ENCODE measurements at regions not wholly inside any gene's neighbourhood (a gene's known extent, or its start where the extent isn't known, plus 50 kb on each side); places are given as distances from the start of the nearest gene placed in this dataset.

DNA sequence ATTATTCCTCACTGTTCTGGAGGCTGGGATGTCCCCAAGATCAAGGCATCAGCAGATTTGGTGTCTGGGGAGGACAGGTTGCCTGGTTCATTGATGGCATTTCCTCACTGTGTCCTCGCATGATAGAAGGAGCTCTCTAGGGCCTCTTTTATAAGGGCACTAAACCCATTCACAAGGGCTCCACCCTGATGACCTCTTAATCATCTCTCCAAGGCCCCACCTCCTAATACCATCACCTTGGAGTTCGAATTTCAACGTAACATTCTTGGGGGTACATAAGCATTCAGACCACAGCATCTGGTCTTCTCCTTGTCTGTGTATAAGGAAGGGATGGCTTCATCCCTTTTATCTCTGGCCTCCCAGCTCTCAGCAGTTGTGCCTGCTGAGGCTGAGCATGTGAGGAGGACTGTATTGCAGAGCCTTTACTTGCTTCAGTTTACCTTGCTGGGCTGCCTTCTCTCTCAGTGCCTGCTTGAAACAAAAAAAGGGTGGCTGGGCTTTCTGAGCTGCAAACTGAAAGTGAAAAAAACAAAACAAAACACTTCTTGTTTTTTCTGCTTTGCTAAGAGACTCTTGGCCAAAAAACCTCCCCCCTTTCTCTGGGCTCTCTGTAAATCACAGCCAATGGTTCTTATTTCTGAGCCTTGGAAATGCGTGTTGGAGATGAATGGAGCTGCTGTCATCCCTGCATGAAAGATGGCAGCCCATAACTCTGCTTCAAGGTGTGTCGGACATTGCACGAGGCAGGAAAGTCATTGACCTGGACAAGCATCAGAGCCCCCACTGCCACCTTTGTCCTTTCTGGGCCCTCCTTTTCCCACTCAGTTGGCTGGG is 75.8 kb downstream of the RHOU start:
- DNase-seq (ENCODE audit: low spot score) (no peak), ATAC-seq (no peak)
- Mint-ChIP-seq H3K4me1 (ENCODE audit: low read depth in 2 of 2) (peaks cover 3 to 15% of the 10 kb centered on the region in 2 donors), H3K36me3 (no peaks in the 10 kb centered on the region), H3K27ac (no peak overlapping the region), H3K4me3 (no peak overlapping the region), H3K27me3 (peaks cover 0 to 2% of the 10 kb centered on the region in 2 donors), H3K9me3 (no peaks in the 10 kb centered on the region)

DNA sequence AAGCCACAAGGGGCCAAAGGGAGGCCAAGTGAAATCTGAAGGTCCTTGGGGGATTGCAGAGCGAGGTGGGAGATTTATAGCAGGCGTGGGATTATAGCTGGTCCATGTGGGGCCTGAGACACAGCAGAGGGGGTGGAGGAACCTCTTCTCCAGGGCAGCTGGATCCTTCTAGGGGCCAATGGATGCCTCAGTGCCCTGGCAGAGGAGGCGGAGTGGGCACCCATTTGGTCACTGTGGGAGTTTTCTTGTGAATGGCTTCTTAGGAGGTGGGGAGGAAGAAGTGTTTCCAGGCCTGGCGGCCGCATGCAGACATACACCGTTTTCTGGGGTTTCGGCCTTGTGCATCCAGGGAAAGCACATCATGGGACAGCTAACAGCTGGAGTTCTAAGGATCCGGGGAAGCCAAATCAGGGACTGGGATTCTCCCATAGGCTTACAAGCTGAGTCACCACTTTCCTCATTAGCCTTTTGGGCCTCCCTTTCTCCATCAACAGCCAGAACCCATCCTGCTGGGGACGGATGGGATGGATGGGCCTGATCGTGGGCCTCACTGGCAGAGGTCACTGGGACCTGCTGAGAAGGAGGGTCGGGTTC is 76.5 kb downstream of the RHOU start:
- Mint-ChIP-seq H3K27ac (no peak overlapping the region), H3K36me3 (no peaks in the 10 kb centered on the region), H3K4me1 (ENCODE audit: low read depth in 2 of 2) (peaks cover 3 to 15% of the 10 kb centered on the region in 2 donors), H3K9me3 (no peaks in the 10 kb centered on the region), H3K4me3 (no peak overlapping the region), H3K27me3 (peaks cover 0 to 6% of the 10 kb centered on the region in 2 donors)
- DNase-seq (ENCODE audit: low spot score) (no peak), ATAC-seq (no peak)

- no peak overlapping the region for H3K27ac Mint-ChIP-seq
- H3K4me3 Mint-ChIP-seq = no peak overlapping the region
- ATAC-seq (no peak), DNase-seq (ENCODE audit: low spot score) (no peak)
- H3K27me3 Mint-ChIP-seq = peaks cover 0 to 9% of the 10 kb centered on the region in 2 donors
- H3K4me1 Mint-ChIP-seq (ENCODE audit: low read depth in 2 of 2) = peaks cover 3 to 15% of the 10 kb centered on the region in 2 donors
- no peaks in the 10 kb centered on the region for H3K36me3 Mint-ChIP-seq
- no peaks in the 10 kb centered on the region for H3K9me3 Mint-ChIP-seq
Measured at GRCh38 chr1:228812961-228813360, 77.7 kb downstream of the RHOU start.

DNA sequence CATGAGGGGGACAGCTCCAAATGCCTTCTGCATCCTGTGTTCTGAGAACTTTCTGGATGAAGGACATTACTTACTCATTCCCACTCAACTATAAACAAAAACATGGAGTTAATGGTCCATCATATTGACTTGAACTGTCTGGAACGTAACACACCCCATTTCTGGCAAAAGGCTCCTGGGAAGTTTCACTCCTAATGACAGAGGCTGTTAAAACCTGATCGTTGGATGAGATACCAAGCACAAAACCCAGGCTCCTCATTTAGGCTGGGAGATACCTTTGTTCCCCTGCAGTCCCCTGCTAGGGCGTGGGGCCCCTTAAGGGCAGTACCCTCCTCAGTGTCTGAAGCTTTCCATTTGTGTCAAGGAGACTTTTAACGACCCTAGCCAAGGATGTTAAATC is 78.9 kb downstream of the RHOU start:
- H3K4me1 Mint-ChIP-seq (ENCODE audit: low read depth in 2 of 2) = peaks cover 3 to 15% of the 10 kb centered on the region in 2 donors
- no peak overlapping the region for H3K27ac Mint-ChIP-seq
- ATAC-seq = no peak
- H3K27me3 Mint-ChIP-seq = peaks cover 0 to 9% of the 10 kb centered on the region in 2 donors
- H3K36me3 Mint-ChIP-seq = no peaks in the 10 kb centered on the region
- no peak for DNase-seq (ENCODE audit: low spot score)
- H3K4me3 Mint-ChIP-seq = no peak overlapping the region
- H3K9me3 Mint-ChIP-seq = no peaks in the 10 kb centered on the region

DNA sequence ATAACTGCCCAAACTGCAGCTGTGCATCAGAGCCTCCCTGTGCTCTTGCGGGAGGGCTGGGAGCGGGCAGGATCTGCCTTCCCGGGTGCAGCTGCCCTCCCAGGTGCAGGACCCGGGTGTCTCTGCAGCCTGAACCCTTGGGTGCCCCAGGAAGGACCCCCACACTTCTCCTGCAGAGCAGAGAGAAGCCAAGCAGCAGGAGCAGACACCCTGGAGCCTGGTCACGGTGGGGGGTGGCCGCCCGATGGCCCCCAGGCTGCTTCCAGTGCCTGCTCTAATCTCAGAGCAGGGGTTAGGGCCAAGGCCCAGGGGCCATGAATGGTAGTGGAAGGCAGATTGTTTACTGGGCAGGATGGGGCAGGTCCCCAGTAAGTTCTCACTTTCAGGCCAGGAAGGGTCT is 83.0 kb downstream of the RHOU start:
- Mint-ChIP-seq H3K9me3 (no peaks in the 10 kb centered on the region), H3K4me1 (ENCODE audit: low read depth in 2 of 2) (no peaks in the 10 kb centered on the region), H3K4me3 (no peak overlapping the region), H3K36me3 (no peaks in the 10 kb centered on the region), H3K27me3 (peaks cover 0 to 16% of the 10 kb centered on the region in 2 donors), H3K27ac (no peak overlapping the region)
- no peak for DNase-seq (ENCODE audit: low spot score)
- ATAC-seq = no peak

DNA sequence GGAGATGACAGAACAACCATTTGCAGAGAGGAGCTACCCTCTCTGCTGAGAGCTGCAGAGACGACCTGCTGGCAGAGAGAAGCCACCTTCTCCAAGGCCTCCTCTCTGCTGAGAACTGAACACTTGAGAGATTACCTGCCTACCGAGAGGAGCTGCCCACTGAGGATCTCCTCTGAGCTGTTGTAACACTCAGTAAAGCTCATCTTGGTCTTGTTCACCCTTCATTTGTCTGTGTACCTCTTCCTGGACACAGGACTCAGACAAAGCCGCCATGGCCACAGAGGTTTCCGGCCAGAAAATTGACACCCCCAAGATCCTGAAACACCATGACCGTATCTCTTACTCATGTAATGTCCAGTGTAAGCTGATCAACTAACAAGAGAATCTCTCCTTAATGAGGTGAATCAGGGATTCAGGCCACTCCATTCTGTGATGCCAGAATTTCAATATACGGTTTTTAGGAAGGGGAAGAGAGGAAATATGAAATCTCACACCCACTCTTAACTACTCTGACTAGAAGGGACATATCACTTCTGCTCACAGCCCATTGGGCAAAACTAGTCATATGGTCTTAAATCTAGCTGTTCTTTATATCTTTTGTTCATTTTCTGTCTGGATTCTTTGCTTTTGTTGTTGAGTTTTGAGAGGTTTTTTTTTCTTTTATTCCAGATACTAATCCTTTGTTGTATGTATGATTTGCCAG is 83.8 kb downstream of the RHOU start:
- Mint-ChIP-seq H3K9me3 (no peaks in the 10 kb centered on the region), H3K4me3 (no peak overlapping the region), H3K27ac (no peak overlapping the region), H3K36me3 (no peaks in the 10 kb centered on the region), H3K27me3 (peaks cover 0 to 16% of the 10 kb centered on the region in 2 donors), H3K4me1 (ENCODE audit: low read depth in 2 of 2) (no peaks in the 10 kb centered on the region)
- DNase-seq (ENCODE audit: low spot score) (no peak), ATAC-seq (no peak)

GRCh38 chr1:228821252-228821651 is 86.0 kb downstream of the RHOU start:
- Mint-ChIP-seq H3K4me3 (no peak overlapping the region), H3K27me3 (peaks cover 8 to 22% of the 10 kb centered on the region in 2 donors), H3K27ac (no peak overlapping the region), H3K4me1 (ENCODE audit: low read depth in 2 of 2) (peaks cover 4 to 9% of the 10 kb centered on the region in 2 donors), H3K9me3 (no peaks in the 10 kb centered on the region), H3K36me3 (no peaks in the 10 kb centered on the region)
- ATAC-seq (no peak), DNase-seq (ENCODE audit: low spot score) (no peak)

DNA sequence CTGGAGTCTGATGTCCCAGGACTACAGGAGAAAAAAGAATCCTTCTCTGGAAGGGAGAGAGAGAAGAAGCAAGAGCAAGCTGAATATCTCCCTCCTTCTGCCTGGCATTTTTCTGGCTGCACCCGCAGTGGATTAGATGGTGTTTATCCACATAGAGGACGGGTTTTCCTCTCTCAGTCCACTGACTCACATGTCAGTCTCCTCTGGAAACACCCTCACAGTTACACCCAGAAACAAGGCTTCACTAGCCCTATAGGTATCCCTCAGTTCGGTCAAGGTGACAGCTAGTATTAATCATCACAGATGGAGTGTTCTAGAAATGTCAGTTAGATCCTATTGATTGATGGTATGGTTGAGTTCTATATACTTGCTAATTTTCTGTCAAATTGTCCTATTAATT is 87.9 kb downstream of the RHOU start:
- H3K36me3 Mint-ChIP-seq = no peaks in the 10 kb centered on the region
- peaks cover 8 to 21% of the 10 kb centered on the region in 2 donors for H3K27me3 Mint-ChIP-seq
- H3K9me3 Mint-ChIP-seq = no peaks in the 10 kb centered on the region
- peaks cover 9 to 14% of the 10 kb centered on the region in 2 donors for H3K4me1 Mint-ChIP-seq (ENCODE audit: low read depth in 2 of 2)
- no peak for DNase-seq (ENCODE audit: low spot score)
- no peak for ATAC-seq
- no peak overlapping the region for H3K4me3 Mint-ChIP-seq
- H3K27ac Mint-ChIP-seq = no peak overlapping the region

DNA sequence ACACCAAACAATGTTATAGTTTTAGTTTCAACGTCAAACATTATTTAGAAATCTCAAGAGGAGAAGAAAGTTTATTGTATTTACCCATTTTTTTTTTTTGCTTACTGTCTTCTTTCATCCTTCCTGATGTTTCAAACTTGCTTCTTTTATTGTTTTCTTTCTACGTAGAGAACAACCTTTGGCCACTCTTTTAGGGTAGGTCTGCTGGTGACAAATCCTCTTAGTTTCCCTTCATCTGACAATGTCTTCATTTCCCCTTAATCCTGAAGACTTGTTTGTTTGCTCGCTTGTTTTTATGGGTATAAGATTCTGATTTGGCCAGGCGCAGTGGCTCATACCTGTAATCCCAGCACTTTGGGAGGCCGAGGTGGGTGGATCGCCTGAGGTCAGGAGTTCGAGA is 89.1 kb downstream of the RHOU start:
- Mint-ChIP-seq H3K36me3 (no peaks in the 10 kb centered on the region), H3K4me1 (ENCODE audit: low read depth in 2 of 2) (peaks cover 9 to 14% of the 10 kb centered on the region in 2 donors), H3K9me3 (no peaks in the 10 kb centered on the region), H3K27me3 (peaks cover 8 to 21% of the 10 kb centered on the region in 2 donors), H3K27ac (no peak overlapping the region), H3K4me3 (no peak overlapping the region)
- no peak for DNase-seq (ENCODE audit: low spot score)
- no peak for ATAC-seq

DNA sequence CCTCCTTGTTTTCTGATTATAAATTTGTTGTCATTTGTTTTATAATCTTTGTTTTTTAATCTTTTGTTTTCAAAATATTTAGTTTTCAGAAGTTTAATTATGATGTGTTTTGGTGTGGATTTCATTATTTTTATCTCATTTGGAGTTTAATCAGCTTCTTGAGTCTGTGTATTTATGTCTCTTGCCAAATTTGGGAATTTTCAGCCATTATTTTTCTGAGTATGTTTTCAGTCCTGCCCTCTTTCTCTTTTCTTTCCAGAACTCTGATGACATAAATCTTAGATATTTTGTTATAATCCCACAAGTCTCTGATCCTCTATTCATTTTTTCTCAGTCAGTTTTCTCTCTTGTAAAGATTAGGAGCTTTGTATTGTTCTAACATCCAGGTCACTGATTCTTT is 89.8 kb downstream of the RHOU start:
- no peaks in the 10 kb centered on the region for H3K9me3 Mint-ChIP-seq
- H3K4me3 Mint-ChIP-seq = no peak overlapping the region
- H3K36me3 Mint-ChIP-seq = no peaks in the 10 kb centered on the region
- H3K4me1 Mint-ChIP-seq (ENCODE audit: low read depth in 2 of 2) = peaks cover 9 to 17% of the 10 kb centered on the region in 2 donors
- DNase-seq (ENCODE audit: low spot score) (no peak), ATAC-seq (no peak)
- peaks cover 8 to 21% of the 10 kb centered on the region in 2 donors for H3K27me3 Mint-ChIP-seq
- no peak overlapping the region for H3K27ac Mint-ChIP-seq

DNA sequence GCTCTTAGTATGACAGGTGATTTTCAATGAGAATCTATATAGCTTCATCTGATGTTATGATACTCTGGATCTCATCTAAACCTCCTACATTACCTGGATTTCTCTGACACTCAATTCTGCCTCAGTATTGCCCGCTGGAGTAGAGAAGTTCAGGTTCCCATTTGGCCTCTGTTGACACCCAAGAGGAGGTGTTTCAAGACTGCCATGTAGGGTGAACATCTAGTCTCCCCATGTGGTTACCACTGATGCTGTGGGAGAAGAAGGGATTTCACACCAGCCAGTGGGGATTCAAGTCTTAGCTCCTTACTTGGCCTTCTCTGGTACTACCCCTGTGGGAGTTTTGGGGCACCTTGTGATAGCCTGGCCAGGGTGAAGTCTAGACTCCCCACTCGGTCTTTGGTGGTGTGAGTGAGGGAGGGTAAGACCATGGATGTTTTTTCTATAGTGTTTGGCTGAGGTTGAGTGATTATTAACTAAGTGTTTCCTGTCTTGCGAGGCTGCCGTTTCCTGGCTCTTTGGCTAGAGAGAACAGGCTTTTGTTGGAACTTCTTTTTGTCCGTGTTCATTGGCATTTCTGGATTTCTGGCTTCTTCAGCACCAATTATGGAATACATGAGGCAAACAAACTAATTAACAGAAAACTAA is 90.7 kb downstream of the RHOU start:
- no peaks in the 10 kb centered on the region for H3K9me3 Mint-ChIP-seq
- peaks cover 9 to 20% of the 10 kb centered on the region in 2 donors for H3K4me1 Mint-ChIP-seq (ENCODE audit: low read depth in 2 of 2)
- ATAC-seq = peak in 1 of 2 donors; percentile 43
- H3K27ac Mint-ChIP-seq = no peak overlapping the region
- H3K36me3 Mint-ChIP-seq = no peaks in the 10 kb centered on the region
- peak overlapping the region; percentile 32 for H3K4me3 Mint-ChIP-seq
- peaks cover 8 to 21% of the 10 kb centered on the region in 2 donors for H3K27me3 Mint-ChIP-seq
- no peak for DNase-seq (ENCODE audit: low spot score)

DNA sequence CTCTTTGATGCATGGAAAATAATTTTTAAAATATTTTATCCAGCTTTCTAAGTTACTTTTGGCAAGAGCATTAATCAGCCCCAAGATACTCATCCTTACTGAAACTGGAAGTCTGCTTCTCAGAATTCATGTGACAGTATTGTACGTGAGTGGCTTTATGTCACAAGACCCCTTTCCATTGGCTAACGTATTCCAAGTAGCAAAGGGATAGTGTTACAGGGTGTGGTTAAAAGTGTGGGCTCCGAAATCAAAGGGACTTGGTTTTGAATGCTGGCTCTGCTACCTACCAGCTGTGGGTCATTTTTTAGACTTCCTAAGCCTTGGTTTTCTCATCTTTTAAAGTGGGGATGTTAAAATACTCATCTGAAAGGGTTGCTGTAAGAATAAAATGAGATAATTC is 91.7 kb downstream of the RHOU start:
- ATAC-seq = no peak
- H3K4me3 Mint-ChIP-seq = no peak overlapping the region

DNA sequence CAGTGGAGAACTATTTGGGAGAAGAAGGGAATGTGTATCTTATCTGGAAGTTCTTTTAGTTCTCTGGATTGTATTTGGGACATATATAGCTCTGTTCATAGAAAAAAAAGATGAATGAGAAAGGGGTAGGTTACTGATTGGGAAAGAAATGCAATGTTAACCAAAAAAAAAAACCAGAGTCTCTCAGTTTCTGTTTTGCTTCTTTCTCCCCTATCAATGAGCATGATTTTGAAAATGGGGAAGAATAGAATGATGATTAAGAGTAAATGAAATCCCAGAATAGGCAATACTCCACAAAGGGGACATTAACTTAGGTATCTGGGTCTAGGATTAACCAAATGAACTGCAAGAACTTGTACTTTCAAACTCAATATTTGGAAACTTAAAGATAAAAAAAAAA is 92.9 kb downstream of the RHOU start:
- H3K27me3 Mint-ChIP-seq = peaks cover 8 to 14% of the 10 kb centered on the region in 2 donors
- no peak for ATAC-seq

More for the DNA sequence above, 91.7 kb downstream of the RHOU start:
- no peaks in the 10 kb centered on the region for H3K9me3 Mint-ChIP-seq
- no peak overlapping the region for H3K27ac Mint-ChIP-seq
- H3K4me1 Mint-ChIP-seq (ENCODE audit: low read depth in 2 of 2) = peaks cover 9 to 25% of the 10 kb centered on the region in 2 donors
- peaks cover 8 to 21% of the 10 kb centered on the region in 2 donors for H3K27me3 Mint-ChIP-seq
- no peaks in the 10 kb centered on the region for H3K36me3 Mint-ChIP-seq
- DNase-seq (ENCODE audit: low spot score) = no peak

More for the DNA sequence above, 92.9 kb downstream of the RHOU start:
- Mint-ChIP-seq H3K4me1 (ENCODE audit: low read depth in 2 of 2) (peaks cover 9 to 25% of the 10 kb centered on the region in 2 donors), H3K27ac (no peak overlapping the region), H3K4me3 (no peak overlapping the region), H3K36me3 (no peaks in the 10 kb centered on the region), H3K9me3 (no peaks in the 10 kb centered on the region)
- DNase-seq (ENCODE audit: low spot score) = no peak

Data from natural killer cell treated with Interleukin-12 subunit alpha and Interleukin-12 subunit beta and Interleukin-15 and Interleukin-18, amount 100 ng/mL, for 72 hours (primary cell).